ENCODE measurements at regions not wholly inside any gene's neighbourhood (a gene's known extent, or its start where the extent isn't known, plus 50 kb on each side); places are given as distances from the start of the nearest gene placed in this dataset.

GRCh38 chr10:109103278-109103677 lies 820.0 kb downstream of the XPNPEP1 start:
- no peak for TF ChIP-seq CEBPB (IDR thresholded peaks at IDR 0.05)
- no peak for TF ChIP-seq RAD21 (IDR thresholded peaks at IDR 0.05; ENCODE audit: low read depth)
- TF ChIP-seq EGR1 (IDR thresholded peaks at IDR 0.05): no peak
- no peak for TF ChIP-seq TAF1 (IDR thresholded peaks at IDR 0.05; ENCODE audit: low read depth)
- no peak for TF ChIP-seq YY1 (IDR thresholded peaks at IDR 0.05; ENCODE audit: low read depth)

All from Ishikawa (cell line).